GM12878 (cell line): ENCODE measurements at regions not wholly inside any gene's neighbourhood (a gene's known extent, or its start where the extent isn't known, plus 50 kb on each side); places are given as distances from the start of the nearest gene placed in this dataset.

Experiments
- ATAC-seq: fragments of 200-7000 bp; cut with Tn5 transposase; 3 replicates; pipeline ENCODE4 v1.9.1; 2020; ENCODE audit warnings: mild to moderate bottlenecking, moderate library complexity
- BruUV-seq: library from RNA; stranded (reverse); fragments of 400-500 nt; replicated peaks from 2 replicates; lab custom pipeline; 2021; lab: Mats Ljungman, UMichigan
- CTCF ChIA-PET: fragments of 300-600 bp; sonication (Branson Sonifier 250); formaldehyde crosslinking; extraction: SDS; loops from one replicate; lab custom pipeline; 2021; ENCODE audit warnings: inconsistent platforms; lab: Yijun Ruan, JAX
- POLR2A ChIA-PET: fragments of 350-600 bp; formaldehyde crosslinking; extraction: SDS; loops from one replicate; lab custom pipeline; 2021; ENCODE audit warnings: inconsistent platforms; lab: Charles Lee
- RAD21 ChIA-PET: fragments of 300-600 bp; sonication (Branson Sonifier 250); formaldehyde crosslinking; loops from one replicate; lab custom pipeline; 2023; ENCODE audit warnings: antibody characterized with exemption; ENCODE audit not compliant: unreplicated experiment; lab: Charles Lee
- SMC1A ChIA-PET: fragments of 300-600 bp; sonication (Branson Sonifier 250); formaldehyde crosslinking; loops from one replicate; lab custom pipeline; 2023; ENCODE audit not compliant: unreplicated experiment, uncharacterized antibody; lab: Charles Lee
- DNase-seq: peaks from one replicate; pipeline ENCODE4 v3.0.0-alpha.2; 2011; ENCODE audit warnings: low read depth, low spot score
- FAIRE-seq: peaks from 3 replicates; lab custom pipeline; 2011; peaks lifted over from hg19 to GRCh38; lab: Jason Lieb, UNC
- H2AFZ ChIP-seq: 2 replicates; pipeline ENCODE4 v1.6.0; 2011; ENCODE audit warnings: low read depth, low read length, control low read depth; ENCODE audit not compliant: control insufficient read depth
- H3K27ac ChIP-seq: 2 replicates; pipeline ENCODE4 v1.5.1; 2011; ENCODE audit warnings: control low read depth; ENCODE audit not compliant: control insufficient read depth, insufficient read depth
- H3K27me3 ChIP-seq, 2 experiments: replicated peaks in 1 of 2; 2 replicates each; pipeline versions ENCODE4 v1.6.0 to v1.6.1; 2011; ENCODE audit warnings: low read length in 1 of 2; ENCODE audit not compliant: control insufficient read depth in 2 of 2, insufficient read depth in 2 of 2
- H3K36me3 ChIP-seq, 2 experiments: 2 replicates each; pipeline ENCODE4 v1.5.1; 2011; ENCODE audit warnings: low read length in 1 of 2; ENCODE audit not compliant: control insufficient read depth in 2 of 2, insufficient read depth in 2 of 2
- H3K4me1 ChIP-seq: 2 replicates; pipeline ENCODE4 v1.6.1; 2011; ENCODE audit warnings: mild to moderate bottlenecking, low read length, moderate library complexity, mixed read lengths; ENCODE audit not compliant: control insufficient read depth, insufficient read depth
- H3K4me2 ChIP-seq: 2 replicates; pipeline ENCODE4 v1.6.0; 2011; ENCODE audit warnings: control low read depth; ENCODE audit not compliant: control insufficient read depth, insufficient read depth
- H3K4me3 ChIP-seq: fragments of 200-600 bp; sonication (generic); 2 replicates; pipeline ENCODE4 v1.5.1; 2016
- H3K79me2 ChIP-seq: 2 replicates; pipeline ENCODE4 v1.6.0; 2011; ENCODE audit warnings: low read length; ENCODE audit not compliant: control insufficient read depth, insufficient read depth
- H3K9ac ChIP-seq: 2 replicates; pipeline ENCODE4 v1.8.0; 2011; ENCODE audit warnings: low read length, control low read depth, mixed read lengths; ENCODE audit not compliant: control insufficient read depth, insufficient read depth
- H3K9me3 ChIP-seq: replicated peaks from 3 replicates; pipeline ENCODE4 v1.5.1; 2011; ENCODE audit warnings: mild to moderate bottlenecking, low read length; ENCODE audit not compliant: control insufficient read depth, insufficient read depth
- H4K20me1 ChIP-seq: 2 replicates; pipeline ENCODE4 v1.6.0; 2011; ENCODE audit not compliant: control insufficient read depth, insufficient read depth
- CEBPB ChIP-seq, 2 experiments: fragments of 150-350 bp in 1 of 2; IDR thresholded peaks; 2 replicates each; pipeline ENCODE4 v1.6.1; 2012 to 2014; ENCODE audit warnings: low read depth in 2 of 2, low read length in 2 of 2, borderline replicate concordance in 1 of 2, inconsistent platforms in 1 of 2
- CREB1 ChIP-seq: IDR thresholded peaks from 2 replicates; pipeline ENCODE4 v1.6.1; 2012; ENCODE audit warnings: low read depth, mild to moderate bottlenecking, inconsistent platforms
- CREM ChIP-seq: IDR thresholded peaks from 2 replicates; pipeline ENCODE4 v1.6.1; 2014; ENCODE audit warnings: antibody characterized with exemption, low read depth
- IKZF1 ChIP-seq: fragments of 450-650 bp; conservative IDR thresholded peaks from 2 replicates; pipeline ENCODE4 v1.6.1; 2017; ENCODE audit warnings: antibody characterized with exemption, mild to moderate bottlenecking
- MTA2 ChIP-seq: fragments of 450-650 bp; IDR thresholded peaks from 2 replicates; pipeline ENCODE4 v1.6.1; 2016; ENCODE audit warnings: low read depth, mild to moderate bottlenecking, moderate library complexity
- NFXL1 ChIP-seq: fragments of 450-650 bp; IDR thresholded peaks from 2 replicates; pipeline ENCODE4 v1.6.1; 2017; ENCODE audit warnings: antibody characterized with exemption, mild to moderate bottlenecking, borderline replicate concordance
- NFYA ChIP-seq: IDR thresholded peaks from 2 replicates; pipeline ENCODE4 v1.6.1; 2011; ENCODE audit warnings: low read depth, mild to moderate bottlenecking, low read length, improper control_type of control experiment, borderline replicate concordance
- POLR2AphosphoS2 ChIP-seq: IDR thresholded peaks from 2 replicates; pipeline ENCODE4 v1.6.1; 2011; ENCODE audit warnings: low read depth, mild to moderate bottlenecking, low read length, improper control_type of control experiment, moderate library complexity
- POLR2AphosphoS5 ChIP-seq: IDR thresholded peaks from 2 replicates; pipeline ENCODE4 v1.6.1; 2011; ENCODE audit warnings: mild to moderate bottlenecking, low read length, inconsistent platforms
- SMAD1 ChIP-seq: fragments of 450-650 bp; IDR thresholded peaks from 2 replicates; pipeline ENCODE4 v1.6.1; 2018; ENCODE audit warnings: mild to moderate bottlenecking, low read depth; ENCODE audit not compliant: partially characterized antibody
- SRF ChIP-seq, 2 experiments: IDR thresholded peaks; 2 replicates each; pipeline ENCODE4 v1.6.1; 2011; ENCODE audit warnings: low read depth in 2 of 2, low read length in 2 of 2, mild to moderate bottlenecking in 1 of 2, moderate library complexity in 1 of 2
- TBL1XR1 ChIP-seq: IDR thresholded peaks from 2 replicates; pipeline ENCODE4 v1.6.1; 2012; ENCODE audit warnings: low read depth, low read length, improper control_type of control experiment
- WRNIP1 ChIP-seq: IDR thresholded peaks from 2 replicates; pipeline ENCODE4 v1.6.1; 2011; ENCODE audit warnings: low read depth, low read length, improper control_type of control experiment, borderline replicate concordance
- ZBTB40 ChIP-seq: fragments of 450-650 bp; IDR thresholded peaks from 2 replicates; pipeline ENCODE4 v1.6.1; 2016; ENCODE audit warnings: mild to moderate bottlenecking, moderate library complexity, borderline replicate concordance
- ZNF384 ChIP-seq: IDR thresholded peaks from 2 replicates; pipeline ENCODE4 v1.6.1; 2012; ENCODE audit warnings: low read depth, mild to moderate bottlenecking, low read length, improper control_type of control experiment, borderline replicate concordance
- WGBS: methylation state at CpG from one replicate; pipeline ENCODE4 v1.1.6; 2016; ENCODE audit warnings: low lambda C conversion rate; ENCODE audit not compliant: insufficient replicate concordance, insufficient coverage; ENCODE audit errors: missing lambda C conversion rate; 5-methylcytosine and 5-hydroxymethylcytosine counted together
- in situ Hi-C: fragments of 300-500 bp; cut with MboI; formaldehyde crosslinking; loops from 9 replicates; pipeline ENCODE4 v1.14.3; 2018; ENCODE audit warnings: mixed read lengths
- intact Hi-C: fragments of 100-400 bp; cut with micrococcal nuclease; formaldehyde crosslinking; loops from one replicate; pipeline ENCODE4 v1.14.2; 2022; ENCODE audit not compliant: unreplicated experiment
- TF ChIP-seq, protein P1 (sequence below): fragments of 450-650 bp; IDR thresholded peaks from 2 replicates; pipeline ENCODE4 v1.6.1; 2017; ENCODE audit warnings: mild to moderate bottlenecking, moderate library complexity

DNA sequence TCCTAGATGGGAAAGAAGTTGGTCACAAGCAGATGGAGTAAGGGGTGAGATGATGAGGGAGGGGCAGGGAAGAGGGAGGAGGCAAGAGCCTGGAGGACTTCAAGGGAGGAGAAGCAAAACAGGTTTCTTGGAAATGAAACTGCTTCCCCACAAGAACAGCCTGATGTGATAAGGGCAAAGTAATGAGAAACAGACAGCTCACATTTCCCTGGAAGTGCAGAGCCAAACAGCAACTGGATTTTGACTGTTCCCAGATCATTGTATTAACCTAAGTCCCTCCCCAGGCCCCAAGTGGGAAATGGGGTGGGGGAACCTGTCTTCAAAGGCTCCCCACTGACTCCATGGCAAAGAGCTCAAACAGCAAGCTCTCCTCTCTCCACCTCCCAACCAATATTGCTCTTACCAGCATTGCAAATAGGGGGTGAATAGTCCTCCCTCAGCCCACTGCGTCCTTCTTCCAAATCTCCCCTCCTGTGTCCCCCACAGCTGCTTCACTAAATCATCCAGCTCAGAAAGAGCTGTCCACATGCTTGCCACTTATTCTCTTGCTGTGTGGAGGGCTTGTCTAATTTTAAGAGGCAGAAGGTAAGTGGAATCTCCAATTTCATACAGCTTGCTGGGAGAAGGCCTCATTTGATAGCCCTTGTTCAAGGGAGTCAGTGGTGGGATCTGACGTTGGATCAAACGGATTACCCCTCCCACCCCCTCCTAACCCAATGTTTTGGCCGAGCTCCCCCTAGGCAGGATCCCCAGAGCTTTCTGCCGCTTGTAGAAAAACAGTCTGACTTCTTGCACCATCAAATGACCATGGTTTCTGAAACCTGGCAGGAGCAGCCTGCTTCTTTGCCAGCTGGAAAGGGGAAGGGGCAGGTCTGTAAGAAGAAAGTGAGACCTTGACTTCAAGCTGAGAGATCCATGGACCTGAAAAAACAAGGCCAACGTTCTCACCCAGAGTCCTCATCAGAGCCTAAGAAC, 56.3 kb upstream of the SMIM36 start:
- intact Hi-C loops (no loop called here), in situ Hi-C loops (no loop called here)
- H2AFZ ChIP-seq: no peak overlapping the region
- 7% methylated on average over 6 of the region's 6 CpGs for WGBS
- no peak for DNase-seq
- ATAC-seq: no peak
- no peak overlapping the region for H3K4me2 ChIP-seq
- no peak overlapping the region for H3K9ac ChIP-seq
- H3K9me3 ChIP-seq: no peaks in the 10 kb centered on the region
- no peaks in the 10 kb centered on the region for H3K79me2 ChIP-seq
- no peaks in the 10 kb centered on the region for H3K4me1 ChIP-seq
- BruUV-seq: no TSS peak
- no peak overlapping the region for H3K27ac ChIP-seq
- H3K4me3 ChIP-seq: no peak overlapping the region
- ChIA-PET RAD21 (no interaction called here), CTCF (interaction anchor here (1.2 kb wide), 1 partner anchor 74 kb away, joined by 4 read pairs; no protein-coding TSS in a partner anchor), SMC1A (no interaction called here), POLR2A (no interaction called here)
- H4K20me1 ChIP-seq: no peaks in the 10 kb centered on the region
- H3K36me3 ChIP-seq: no peaks in the 10 kb centered on the region
- no peak for FAIRE-seq
- H3K27me3 ChIP-seq: peaks cover 0 to 2% of the 10 kb centered on the region in 2 experiments; a peak in 2 of 4 replicates
- no peak for TF ChIP-seq IKZF1
- TF ChIP-seq CREB1: no peak
- TF ChIP-seq SRF (IDR thresholded peaks at IDR 0.05; ENCODE audit: low read depth in 2 of 2, low read length in 2 of 2): no peak
- TF ChIP-seq WRNIP1: no peak
- TF ChIP-seq, protein P1, sequence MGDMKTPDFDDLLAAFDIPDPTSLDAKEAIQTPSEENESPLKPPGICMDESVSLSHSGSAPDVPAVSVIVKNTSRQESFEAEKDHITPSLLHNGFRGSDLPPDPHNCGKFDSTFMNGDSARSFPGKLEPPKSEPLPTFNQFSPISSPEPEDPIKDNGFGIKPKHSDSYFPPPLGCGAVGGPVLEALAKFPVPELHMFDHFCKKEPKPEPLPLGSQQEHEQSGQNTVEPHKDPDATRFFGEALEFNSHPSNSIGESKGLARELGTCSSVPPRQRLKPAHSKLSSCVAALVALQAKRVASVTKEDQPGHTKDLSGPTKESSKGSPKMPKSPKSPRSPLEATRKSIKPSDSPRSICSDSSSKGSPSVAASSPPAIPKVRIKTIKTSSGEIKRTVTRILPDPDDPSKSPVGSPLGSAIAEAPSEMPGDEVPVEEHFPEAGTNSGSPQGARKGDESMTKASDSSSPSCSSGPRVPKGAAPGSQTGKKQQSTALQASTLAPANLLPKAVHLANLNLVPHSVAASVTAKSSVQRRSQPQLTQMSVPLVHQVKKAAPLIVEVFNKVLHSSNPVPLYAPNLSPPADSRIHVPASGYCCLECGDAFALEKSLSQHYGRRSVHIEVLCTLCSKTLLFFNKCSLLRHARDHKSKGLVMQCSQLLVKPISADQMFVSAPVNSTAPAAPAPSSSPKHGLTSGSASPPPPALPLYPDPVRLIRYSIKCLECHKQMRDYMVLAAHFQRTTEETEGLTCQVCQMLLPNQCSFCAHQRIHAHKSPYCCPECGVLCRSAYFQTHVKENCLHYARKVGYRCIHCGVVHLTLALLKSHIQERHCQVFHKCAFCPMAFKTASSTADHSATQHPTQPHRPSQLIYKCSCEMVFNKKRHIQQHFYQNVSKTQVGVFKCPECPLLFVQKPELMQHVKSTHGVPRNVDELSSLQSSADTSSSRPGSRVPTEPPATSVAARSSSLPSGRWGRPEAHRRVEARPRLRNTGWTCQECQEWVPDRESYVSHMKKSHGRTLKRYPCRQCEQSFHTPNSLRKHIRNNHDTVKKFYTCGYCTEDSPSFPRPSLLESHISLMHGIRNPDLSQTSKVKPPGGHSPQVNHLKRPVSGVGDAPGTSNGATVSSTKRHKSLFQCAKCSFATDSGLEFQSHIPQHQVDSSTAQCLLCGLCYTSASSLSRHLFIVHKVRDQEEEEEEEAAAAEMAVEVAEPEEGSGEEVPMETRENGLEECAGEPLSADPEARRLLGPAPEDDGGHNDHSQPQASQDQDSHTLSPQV: no peak
- no peak for TF ChIP-seq NFXL1
- TF ChIP-seq TBL1XR1: no peak
- TF ChIP-seq ZBTB40: no peak
- TF ChIP-seq CEBPB (IDR thresholded peaks at IDR 0.05; ENCODE audit: borderline replicate concordance in 1 of 2, low read depth in 2 of 2, low read length in 2 of 2): no peak
- TF ChIP-seq NFYA: no peak
- no peak for TF ChIP-seq CREM
- no peak for TF ChIP-seq POLR2AphosphoS5
- no peak for TF ChIP-seq MTA2
- TF ChIP-seq ZNF384: no peak
- TF ChIP-seq SMAD1: no peak
- no peak for TF ChIP-seq POLR2AphosphoS2
